Bone marrow (tissue), 2 donors: ENCODE measurements at regions not wholly inside any gene's neighbourhood (a gene's known extent, or its start where the extent isn't known, plus 50 kb on each side); places are given as distances from the start of the nearest gene placed in this dataset.

Experiments used
- DNase-seq, 2 donors: peaks; one replicate each; lab custom pipeline; 2025; lab: John Stamatoyannopoulos, UW

DNA sequence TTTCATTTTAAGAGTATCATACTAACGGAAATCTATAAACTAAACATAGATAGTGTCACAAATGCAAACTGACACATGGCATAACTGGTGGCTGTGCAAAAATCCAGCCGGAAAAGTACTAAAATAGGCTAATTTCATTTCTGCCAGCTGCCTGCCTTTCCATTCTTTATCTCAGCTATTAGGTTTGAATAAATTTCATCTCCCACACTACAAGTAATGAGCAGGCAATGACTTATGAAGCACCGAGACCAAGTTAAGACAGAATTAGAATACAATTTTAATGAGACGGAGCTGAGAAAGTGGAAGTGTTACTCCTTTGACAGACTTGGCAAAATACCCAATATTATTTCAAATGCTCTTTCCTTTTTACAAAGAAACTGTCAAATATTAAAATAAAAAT is 258.8 kb upstream of the ZNF608 start:
- DNase-seq, result no peak

DNA sequence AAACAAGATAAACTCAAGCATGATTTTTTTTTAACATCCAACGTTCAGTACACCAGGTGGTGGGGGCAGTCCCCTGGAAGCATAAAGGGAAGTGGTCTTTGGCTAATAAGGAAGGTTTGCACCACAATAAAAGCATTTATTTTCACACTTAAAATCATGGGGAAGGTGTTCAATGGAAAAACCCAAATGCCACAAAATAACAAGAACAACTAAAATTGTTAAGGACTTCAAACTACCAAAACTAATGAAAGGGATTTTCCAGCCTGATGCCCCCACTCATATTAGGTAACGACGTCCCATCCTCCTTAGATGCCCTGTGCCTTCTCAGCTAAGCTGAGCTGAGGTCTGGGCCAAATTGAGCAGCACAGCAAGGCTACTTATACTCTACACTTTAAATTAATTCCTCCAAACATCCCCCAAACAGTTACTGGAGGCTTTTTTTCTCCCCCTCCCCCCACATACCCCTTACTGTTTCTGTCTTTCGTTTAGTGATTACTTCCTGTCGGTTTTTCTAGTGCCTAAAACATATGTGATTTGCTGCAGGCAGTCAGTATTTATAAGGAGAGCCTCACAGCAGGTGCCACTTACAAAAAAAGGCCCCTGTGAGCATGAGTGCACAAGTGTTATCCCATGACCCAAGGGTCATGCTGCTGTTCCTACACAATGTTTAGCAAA is 259.7 kb upstream of the ZNF608 start:
- DNase-seq, result no peak

DNA sequence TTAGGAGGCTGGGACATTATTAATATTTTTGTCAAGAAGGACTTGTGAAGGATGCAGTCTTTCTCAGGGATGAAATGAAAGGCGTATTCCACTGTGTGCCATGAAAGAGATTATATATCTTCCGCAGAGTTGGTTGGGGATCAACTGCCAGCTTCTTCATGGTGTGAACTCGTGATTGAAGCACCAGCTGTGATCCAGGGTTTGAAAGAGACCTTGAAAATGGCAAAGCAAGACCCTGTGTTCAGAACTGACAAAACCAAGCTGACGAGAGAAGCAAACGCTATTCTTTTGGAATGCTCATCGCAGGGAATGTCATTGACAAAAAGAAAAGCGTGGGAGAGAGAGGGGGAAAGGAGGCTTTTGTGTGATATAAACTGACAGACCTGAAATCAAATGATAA is 263.9 kb upstream of the ZNF608 start:
- DNase-seq, result no peak

DNA sequence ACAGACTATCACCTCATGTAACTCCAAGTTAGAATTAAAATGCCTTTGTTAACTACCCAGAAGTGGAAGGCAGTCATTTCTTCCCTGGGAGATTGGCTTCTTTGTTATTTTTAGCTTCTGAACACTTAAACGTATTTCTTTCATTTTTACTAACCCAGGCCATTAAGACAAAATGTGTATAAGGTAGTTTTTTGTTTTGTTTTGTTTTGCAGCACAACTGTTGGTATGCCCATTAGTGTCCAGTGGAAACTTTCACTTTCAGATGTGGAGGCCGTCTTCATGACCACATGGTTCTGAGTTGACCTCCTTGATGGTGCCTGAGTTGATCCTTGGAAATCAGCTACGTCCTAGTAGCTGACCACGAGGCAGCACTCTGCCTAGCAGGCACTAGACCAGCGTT is 264.6 kb upstream of the ZNF608 start:
- no peak for DNase-seq

DNA sequence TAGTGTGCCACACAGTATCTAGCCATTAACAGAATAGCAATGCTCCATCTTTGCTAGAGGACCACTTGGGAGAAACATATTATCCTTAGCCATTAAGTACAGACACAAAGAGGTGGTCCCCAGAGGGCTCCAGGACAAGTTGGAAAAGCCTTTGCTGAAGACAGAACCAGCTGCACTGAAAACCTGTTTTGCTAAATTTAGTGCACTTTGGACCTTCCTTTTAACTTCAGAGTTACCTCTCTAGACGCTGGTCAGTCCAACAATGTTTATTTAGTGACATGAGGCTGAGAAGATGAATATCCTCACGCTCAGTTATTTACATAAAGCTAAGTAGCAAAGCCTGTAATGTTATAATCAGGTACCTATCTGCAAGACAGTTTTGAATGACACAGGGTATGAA is 265.0 kb upstream of the ZNF608 start:
- no peak for DNase-seq

DNA sequence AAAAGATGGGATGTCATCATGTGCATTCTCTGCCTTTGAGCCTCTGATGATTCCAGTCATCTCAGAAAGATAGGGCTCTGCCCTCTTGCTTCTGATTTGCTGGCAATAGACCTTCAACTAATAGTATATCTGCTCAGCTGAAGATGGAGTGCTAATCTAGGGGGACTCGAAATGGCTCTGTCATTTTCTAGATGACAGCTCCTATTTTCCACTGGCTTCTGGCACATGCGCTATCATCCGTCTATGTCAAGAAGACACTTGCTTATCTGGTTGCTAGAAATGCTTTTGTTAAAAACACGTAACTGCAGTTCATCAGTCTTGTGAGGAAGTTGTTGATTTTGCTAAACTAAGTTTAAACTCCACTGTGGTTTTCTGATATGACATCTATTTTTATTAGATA is 265.5 kb upstream of the ZNF608 start:
- peak in 1 of 2 donors; percentile 12 for DNase-seq

DNA sequence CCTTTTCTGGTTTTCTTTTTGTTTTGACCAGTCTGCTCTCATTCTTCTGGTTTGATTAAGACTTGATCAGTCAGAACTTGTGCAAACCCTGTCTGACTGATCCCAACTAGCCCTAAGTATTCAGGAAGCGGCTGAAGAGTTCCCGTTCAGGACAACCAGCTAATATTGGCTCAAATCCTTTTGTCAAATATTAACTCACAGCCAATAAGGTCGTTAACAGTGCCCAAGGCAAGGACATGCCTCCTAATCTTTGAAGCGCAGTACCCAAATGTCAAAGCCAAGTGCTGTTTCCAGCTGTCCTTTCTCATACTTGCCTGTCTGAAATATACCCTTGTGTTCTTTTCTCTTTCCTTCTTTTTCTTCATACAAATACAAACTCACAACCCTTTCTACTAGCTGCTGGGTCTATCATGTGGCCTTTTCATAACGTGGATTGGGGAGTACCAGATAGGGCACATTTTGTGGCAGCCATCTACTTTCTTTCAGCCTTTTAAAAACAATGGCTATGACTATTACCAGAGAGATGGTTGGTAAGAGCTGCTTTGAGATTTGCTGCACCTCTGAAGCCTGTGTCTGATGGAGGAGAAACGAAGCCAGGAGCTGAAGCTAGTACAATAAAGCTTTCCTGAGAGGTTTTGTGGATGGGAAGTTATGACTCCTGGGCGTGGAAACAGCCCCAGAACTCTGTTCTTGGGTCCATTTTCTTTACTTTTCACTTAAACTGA is 266.4 kb upstream of the ZNF608 start:
- DNase-seq, result no peak

DNA sequence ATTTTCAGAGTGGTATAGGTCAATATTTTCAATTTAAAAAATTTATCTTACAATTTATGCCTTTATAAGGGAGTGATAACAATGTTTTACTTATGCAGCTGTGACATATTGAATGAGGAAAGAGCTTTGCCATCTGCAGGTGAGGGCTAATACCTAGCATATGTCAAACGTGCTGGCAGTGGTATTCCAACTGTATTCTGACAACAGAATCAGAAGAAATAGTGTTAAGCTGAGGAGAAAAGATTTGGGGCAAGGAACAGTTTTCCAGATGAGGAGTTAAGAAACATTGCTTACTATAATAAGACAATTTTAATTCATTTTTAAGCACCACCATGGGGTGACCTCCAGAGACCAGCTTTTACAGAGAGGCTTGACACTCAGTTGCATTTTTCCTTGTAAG is 267.8 kb upstream of the ZNF608 start:
- no peak for DNase-seq

DNA sequence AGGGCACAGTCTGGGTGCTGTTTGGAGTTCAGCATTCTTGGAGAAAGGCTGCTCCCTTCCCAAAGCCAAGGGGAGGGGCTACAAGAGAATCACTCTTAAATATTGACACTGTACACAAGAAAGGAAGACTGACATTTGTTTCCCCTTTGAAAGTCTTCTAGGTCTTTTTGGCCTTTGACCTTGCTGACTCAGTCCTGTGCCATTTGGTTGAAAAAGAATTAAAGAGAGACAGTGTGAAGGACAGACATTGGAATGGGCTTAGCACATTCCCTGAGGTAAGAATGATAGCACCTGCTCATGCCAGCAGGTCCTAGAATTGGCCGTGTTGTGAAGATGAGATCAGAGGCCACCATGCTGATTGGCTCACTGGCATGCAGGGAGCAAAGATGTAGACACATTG is 271.4 kb upstream of the ZNF608 start:
- no peak for DNase-seq

DNA sequence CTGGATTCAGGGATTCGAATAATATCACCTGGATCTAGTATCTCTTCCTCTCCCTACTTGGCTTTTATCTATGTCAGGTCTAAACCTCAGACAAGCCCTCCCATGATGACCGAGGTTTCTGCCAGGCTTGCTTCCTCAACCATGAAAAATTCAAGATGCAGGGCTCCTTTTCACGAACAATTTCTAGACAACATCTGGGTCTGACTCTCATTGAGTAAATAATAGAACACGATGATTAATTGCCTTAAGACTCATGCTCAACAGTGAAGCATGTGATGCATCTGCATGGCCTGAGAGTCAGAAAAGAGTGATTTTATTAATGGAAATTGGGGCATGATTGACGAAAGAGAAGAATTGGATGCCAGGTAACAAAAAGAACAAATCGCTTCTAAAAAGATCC is 277.2 kb upstream of the ZNF608 start:
- DNase-seq, result no peak

DNA sequence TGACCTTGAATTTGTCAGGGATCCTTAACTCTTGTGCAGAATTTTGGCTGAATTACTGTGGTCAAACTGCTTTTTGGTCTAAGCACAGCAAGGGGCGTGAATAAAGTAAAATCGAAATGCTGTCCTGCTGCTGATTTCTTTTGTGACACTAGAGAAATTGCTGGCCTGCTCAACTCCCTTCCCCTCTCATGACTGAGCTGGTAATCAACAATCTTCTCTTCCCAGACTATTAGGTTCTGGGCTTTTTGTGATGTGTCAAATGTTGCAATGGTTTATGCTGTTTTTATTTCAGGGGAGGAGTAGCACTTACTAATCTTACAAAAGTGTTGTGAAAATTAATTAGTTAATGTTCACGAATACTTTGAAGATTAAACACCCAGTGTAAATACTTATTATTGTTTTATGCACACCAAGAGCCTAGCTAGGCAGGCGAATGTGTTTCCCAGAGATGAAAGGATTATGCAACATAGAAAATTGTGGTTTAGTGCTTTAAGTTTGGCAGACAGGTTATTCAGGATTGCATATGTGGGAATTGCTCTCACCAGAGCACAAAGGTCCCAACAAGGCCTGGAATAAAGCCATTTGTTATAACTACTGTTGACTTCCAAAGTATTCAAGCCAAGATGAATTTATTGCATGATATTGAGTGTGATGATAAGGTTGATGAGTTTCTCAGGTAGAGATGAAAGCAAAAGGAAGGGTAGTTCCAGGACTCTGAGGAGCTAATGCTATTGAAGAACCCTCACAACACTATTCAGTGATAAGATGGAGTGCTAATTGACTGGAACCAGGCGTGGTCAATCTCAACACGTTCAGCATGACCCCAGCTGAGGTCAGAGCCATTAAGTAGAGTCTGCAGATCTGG is 280.7 kb upstream of the ZNF608 start:
- no peak for DNase-seq

DNA sequence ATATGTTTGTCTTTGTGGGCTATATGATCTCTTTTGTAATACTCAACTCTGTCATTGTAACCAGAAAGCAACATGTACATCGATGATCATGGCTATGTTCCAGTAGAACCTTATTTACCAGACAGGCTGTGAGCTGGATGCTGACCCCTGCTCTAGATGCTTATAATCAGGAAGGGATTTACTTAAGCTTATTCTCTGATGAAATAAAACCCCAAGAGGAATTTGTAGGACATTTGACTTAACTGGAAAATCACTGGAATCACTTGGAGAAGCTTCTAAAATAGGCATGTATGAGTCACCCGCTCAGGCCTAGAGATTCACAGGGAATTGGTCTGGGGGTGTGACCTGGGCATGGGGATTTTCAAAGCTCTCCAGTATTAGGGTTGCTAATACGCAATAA is 285.8 kb upstream of the ZNF608 start:
- no peak for DNase-seq

DNA sequence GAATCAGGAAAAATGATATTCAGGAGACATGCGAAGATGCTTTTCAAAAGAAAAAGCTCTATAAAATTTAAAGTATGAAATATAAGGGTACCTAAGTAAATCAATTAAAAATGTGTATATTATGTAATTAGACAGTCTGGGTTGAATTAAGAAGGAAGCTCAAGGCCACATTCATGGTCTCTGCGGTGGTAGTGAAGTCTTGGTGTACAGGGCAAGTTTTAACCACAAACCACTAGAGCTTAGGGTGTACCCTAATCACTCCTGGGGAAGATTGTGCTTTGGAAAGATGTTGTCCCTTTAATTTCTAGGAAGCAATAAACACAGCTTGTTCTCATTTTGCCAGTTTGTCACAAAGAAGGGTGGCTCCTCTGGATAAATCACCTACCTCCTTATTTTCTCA is 287.2 kb upstream of the ZNF608 start:
- no peak for DNase-seq

DNA sequence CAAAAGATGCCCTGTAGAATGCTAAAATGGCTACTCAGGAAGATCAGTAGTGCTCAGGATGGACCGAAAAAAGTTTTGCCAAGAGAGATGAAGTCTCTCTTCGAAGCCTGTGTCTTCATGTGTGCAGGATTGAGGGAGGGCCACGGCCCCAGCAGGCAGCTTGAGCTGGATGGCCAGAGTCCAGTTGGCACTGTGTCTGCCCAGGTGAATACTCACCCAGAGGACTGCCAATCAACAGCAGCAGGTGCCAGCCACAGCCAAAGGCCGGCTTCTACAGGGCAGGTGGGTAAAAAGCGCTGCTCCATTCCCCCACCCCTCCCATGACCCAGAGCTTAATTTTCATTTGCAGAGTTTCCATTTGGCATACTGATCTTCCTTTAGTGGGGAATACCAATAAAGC is 287.9 kb upstream of the ZNF608 start:
- DNase-seq, result no peak

DNA sequence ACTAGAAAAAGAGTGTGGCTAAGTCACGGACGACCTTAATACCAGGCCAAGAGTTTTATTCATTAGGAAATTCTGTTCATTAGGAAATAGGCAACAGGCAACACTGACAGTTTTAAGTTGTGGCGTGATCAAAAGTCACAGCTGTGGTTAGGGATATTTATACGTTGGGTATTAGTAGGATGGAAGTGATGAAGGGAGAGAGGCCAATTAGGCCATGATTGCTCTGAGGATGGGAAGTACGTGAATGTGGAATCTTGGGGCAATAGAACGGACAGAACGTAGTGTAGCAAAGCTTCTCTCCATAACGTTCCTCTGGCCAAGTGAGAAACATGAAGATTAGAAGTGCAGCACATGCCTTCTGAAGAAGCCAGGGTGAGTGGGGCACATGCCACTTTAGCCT is 290.1 kb upstream of the ZNF608 start:
- no peak for DNase-seq

DNA sequence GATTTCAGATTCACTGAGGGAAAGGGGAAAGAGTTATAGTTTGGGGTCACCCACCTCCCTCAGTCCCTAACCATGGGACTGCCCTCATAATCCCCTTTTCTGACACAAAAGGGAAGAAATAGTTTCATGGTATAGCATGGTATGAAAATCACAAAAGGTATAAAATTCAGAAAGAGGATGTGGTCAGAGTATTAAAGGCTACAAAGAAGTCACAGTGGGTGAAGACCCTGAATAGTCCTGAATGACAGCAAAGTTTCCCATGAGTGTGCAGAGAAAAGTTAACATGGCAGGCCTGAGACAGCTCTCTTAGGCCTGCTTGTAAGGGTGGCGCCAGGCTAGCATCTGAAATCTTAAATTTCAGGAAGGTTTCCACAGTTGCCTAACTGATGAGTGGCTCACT is 290.6 kb upstream of the ZNF608 start:
- no peak for DNase-seq

DNA sequence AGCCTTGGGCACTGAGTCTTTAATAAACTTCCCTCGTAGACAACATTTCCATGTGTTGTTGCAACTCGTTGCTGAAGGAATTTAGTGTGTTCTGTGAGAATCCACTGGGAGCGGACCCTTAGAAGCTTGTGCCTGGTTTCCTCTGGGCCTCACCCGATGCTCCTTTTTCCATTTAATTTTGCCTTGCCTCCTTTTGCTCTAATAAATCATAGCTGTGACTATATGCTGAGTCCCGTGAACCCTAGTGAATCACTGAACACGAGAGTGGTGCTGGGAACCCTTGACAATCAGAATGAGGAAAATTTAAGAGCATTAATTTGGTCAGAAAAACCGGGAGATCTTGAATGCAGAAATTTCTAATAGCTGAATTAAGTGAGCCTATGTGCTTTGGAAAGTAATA is 291.1 kb upstream of the ZNF608 start:
- DNase-seq, result no peak

DNA sequence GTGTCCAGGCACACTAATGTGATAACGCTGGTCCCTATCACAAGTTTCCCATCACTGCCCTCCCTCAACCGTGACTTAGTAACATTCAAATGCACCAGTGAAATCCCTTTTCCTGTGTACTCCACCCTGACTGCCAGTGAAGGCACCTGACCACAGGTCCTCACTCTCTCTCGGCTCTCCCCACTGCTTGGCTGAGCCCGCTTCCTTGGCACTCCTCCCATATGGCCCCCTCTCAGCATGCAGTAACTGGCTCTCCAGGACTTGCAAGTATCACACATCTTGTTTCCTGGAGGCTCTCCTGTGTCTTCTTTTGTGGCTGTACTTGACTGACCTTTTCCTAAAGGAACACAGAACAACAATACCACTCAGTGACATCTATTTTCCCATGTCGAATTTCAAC is 292.0 kb upstream of the ZNF608 start:
- DNase-seq, result no peak

DNA sequence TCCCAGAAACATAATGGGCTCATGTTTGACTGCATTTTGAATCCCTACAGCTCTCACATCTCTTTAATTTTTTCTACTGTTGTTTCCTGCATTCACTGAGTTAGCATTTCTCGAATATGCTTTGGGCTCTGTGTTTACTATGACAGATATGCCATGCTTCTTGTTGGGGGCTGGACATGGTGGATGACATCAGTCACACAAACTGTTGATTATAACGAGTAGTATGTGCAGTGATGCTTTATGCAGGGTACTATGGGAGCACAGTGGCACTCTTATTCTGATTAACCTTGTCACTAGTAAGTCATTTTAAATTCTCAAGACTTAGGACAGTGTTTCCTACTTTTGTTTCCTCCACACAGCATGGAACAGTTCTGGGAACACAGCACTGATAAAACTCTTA is 295.4 kb upstream of the ZNF608 start:
- DNase-seq, result no peak

DNA sequence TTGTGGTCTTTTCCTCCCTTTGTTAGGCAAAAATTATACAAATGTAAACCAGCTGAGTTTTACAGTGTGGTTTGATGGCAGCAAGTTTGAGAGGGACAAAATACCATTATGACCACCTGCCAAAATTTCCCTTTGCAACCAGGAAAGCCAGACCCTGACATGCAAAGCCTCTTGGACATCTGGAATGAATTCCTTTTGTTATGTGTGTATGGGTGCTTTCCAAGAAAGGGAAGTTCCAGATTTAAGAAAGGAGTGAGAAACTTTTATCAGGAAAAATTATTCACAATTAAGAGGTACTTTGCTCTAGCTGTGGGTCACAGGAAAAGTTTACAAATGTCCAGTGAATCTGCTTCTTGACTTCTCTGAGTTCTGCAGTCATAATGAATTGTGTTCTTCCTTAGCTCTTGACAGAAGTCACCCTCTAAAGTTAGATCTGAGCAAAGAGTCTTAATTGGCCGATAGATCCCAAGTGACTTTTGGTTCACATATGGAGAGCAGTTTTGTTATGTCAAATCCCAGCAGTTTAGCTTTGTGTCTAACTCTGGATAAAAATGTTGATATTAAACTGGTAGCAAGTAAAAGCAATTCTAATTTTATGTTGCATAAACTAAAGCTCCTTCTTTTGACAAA is 295.9 kb upstream of the ZNF608 start:
- DNase-seq, result no peak

DNA sequence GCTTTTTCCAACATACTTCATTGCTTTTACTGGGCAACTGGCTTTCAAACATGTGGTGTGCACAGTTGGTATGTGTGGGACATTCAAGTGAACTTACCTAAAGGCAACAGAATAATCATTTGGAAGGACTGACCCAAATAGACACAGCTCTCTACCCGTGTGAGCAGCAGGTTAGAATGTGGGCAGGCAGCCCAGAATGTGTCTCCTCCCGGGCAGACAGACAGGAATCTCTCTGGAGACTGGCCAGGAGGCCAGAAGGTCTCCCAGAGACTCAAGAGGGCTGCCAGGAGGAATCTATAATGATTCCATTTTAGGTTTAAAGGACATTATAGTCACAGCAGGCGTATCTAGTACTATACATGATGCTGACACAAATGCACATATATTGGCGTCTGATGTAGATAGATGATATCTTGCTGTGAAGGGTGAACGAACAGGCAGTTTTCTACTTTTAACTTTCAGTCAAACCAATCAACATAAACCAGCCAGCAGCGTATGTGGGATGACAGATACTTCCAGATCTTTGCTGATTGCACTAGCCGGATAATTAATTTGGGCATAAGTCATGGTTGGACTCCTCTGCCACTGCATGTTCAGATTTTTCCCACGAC is 297.4 kb upstream of the ZNF608 start:
- no peak for DNase-seq
